Peyer's patch (tissue), 4 donors: ENCODE measurements at regions not wholly inside any gene's neighbourhood (a gene's known extent, or its start where the extent isn't known, plus 50 kb on each side); places are given as distances from the start of the nearest gene placed in this dataset.

Experiments
- POLR2A ChIP-seq, 2 donors: fragments of 450-650 bp; IDR thresholded peaks; one replicate each; pipeline ENCODE4 v1.5.1; 2017; ENCODE audit warnings: antibody characterized with exemption in 2 of 2, mild to moderate bottlenecking in 2 of 2, moderate library complexity in 2 of 2
- TF ChIP-seq, protein P1 (sequence below), 6 experiments: fragments of 450-650 bp in 4 of 6; fragments of 200-600 bp in 2 of 6; sonication (generic) in 1 of 6; IDR thresholded peaks; one replicate each; pipeline ENCODE4 v1.5.1; 2017 to 2019; ENCODE audit warnings: antibody characterized with exemption in 6 of 6, mild to moderate bottlenecking in 3 of 6, moderate library complexity in 1 of 6

DNA sequence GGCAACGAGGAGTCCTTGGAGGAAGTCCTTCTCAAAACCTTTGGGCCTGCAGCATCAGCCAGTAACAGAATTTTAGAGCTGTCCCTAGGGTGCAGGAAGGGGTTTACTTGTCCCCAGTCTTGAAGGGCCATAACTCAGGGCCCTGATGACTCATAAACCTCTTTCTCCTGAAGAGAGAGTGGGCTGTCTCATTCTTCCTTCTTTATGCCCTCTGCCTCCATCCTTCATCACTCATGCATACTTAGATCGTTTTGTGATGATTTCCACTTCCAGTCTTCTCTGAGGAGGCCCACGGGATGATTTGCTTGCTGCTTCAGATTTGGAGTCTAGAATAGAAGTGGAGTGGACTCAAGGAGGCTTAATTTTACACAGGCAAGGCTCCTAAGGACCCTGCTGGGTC is 60.2 kb downstream of the NDUFS5 start:
- TF ChIP-seq, protein P1, sequence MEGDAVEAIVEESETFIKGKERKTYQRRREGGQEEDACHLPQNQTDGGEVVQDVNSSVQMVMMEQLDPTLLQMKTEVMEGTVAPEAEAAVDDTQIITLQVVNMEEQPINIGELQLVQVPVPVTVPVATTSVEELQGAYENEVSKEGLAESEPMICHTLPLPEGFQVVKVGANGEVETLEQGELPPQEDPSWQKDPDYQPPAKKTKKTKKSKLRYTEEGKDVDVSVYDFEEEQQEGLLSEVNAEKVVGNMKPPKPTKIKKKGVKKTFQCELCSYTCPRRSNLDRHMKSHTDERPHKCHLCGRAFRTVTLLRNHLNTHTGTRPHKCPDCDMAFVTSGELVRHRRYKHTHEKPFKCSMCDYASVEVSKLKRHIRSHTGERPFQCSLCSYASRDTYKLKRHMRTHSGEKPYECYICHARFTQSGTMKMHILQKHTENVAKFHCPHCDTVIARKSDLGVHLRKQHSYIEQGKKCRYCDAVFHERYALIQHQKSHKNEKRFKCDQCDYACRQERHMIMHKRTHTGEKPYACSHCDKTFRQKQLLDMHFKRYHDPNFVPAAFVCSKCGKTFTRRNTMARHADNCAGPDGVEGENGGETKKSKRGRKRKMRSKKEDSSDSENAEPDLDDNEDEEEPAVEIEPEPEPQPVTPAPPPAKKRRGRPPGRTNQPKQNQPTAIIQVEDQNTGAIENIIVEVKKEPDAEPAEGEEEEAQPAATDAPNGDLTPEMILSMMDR (IDR thresholded peaks at IDR 0.05), result no peak
- no peak for TF ChIP-seq POLR2A (IDR thresholded peaks at IDR 0.05)
